B cell (primary cell): ENCODE measurements at regions not wholly inside any gene's neighbourhood (a gene's known extent, or its start where the extent isn't known, plus 50 kb on each side); places are given as distances from the start of the nearest gene placed in this dataset.

Experiments used
- ATAC-seq: fragments of 200-7000 bp; cut with Tn5 transposase; one replicate; pipeline ENCODE4 v1.10.0; 2021; ENCODE audit warnings: low read depth, mild to moderate bottlenecking, moderate number of reproducible peaks, moderate library complexity
- CTCF ChIA-PET: fragments of 350-600 bp; sonication (Branson Sonifier 250); formaldehyde crosslinking; loops from one replicate; lab custom pipeline; 2021; ENCODE audit warnings: antibody characterized with exemption, inconsistent platforms; lab: Charles Lee
- POLR2A ChIA-PET: fragments of 350-600 bp; sonication (Branson Sonifier 250); formaldehyde crosslinking; loops from one replicate; lab custom pipeline; 2021; ENCODE audit warnings: antibody characterized with exemption; lab: Charles Lee
- DNase-seq: peaks from one replicate; pipeline ENCODE4 v3.0.0; 2013
- H2AFZ ChIP-seq: 2 replicates; pipeline ENCODE4 v1.6.1; 2012; ENCODE audit warnings: mild to moderate bottlenecking, low read depth, low read length; ENCODE audit not compliant: insufficient read depth, poor library complexity, severe bottlenecking
- H3K27ac ChIP-seq, 2 donors: 1 replicate in 1 of 2; 2 replicates in 1 of 2; pipeline ENCODE4 v1.5.1; 2012 to 2013; ENCODE audit warnings: low read length in 2 of 2, mild to moderate bottlenecking in 2 of 2, moderate library complexity in 1 of 2
- H3K27me3 ChIP-seq, 4 experiments: fragments of 200-600 bp in 1 of 4; sonication (generic) in 1 of 4; replicated peaks in 1 of 4; 1 replicate in 2 of 4; 2 replicates in 2 of 4; pipeline versions ENCODE4 v1.6.1 to v1.7.0; 2013 to 2016; ENCODE audit warnings: low read length in 3 of 4, mild to moderate bottlenecking in 2 of 4, mixed read lengths in 1 of 4, moderate library complexity in 1 of 4; ENCODE audit not compliant: insufficient read depth in 4 of 4, control insufficient read depth in 3 of 4; ENCODE audit errors: control extremely low read depth in 1 of 4
- H3K36me3 ChIP-seq, 2 experiments: replicated peaks in 1 of 2; 1 replicate in 1 of 2; 2 replicates in 1 of 2; pipeline versions ENCODE4 v1.6.1 to v1.7.1; 2013; ENCODE audit warnings: low read length in 1 of 2; ENCODE audit not compliant: insufficient read depth in 2 of 2, control insufficient read depth in 1 of 2; ENCODE audit errors: control extremely low read depth in 1 of 2, extremely low read depth in 1 of 2
- H3K4me1 ChIP-seq, 2 donors: fragments of 200-600 bp in 1 of 2; sonication (generic) in 1 of 2; 1 replicate in 1 of 2; 2 replicates in 1 of 2; pipeline versions ENCODE4 v1.5.1 to v1.6.1; 2013 to 2017; ENCODE audit warnings: low read length in 2 of 2; ENCODE audit not compliant: control insufficient read depth in 2 of 2, insufficient read depth in 2 of 2
- H3K4me2 ChIP-seq: replicated peaks from 2 replicates; pipeline ENCODE3; 2012; ENCODE audit warnings: mild to moderate bottlenecking, low read depth, low read length; ENCODE audit not compliant: poor library complexity, severe bottlenecking
- H3K4me3 ChIP-seq, 5 experiments: fragments of 200-600 bp in 1 of 5; sonication (generic) in 1 of 5; 1 replicate in 3 of 5; 2 replicates in 2 of 5; pipeline versions ENCODE4 v1.5.1 to v1.7.0; 2011 to 2016; ENCODE audit warnings: low read length in 4 of 5, mild to moderate bottlenecking in 4 of 5, low read depth in 2 of 5, control low read depth in 1 of 5, moderate library complexity in 1 of 5; ENCODE audit not compliant: insufficient read depth in 1 of 5; ENCODE audit errors: control extremely low read depth in 1 of 5, extremely low read depth in 1 of 5
- H3K79me2 ChIP-seq: fragments of 200-600 bp; sonication (generic); one replicate; pipeline ENCODE4 v1.6.0; 2016; ENCODE audit warnings: low read length; ENCODE audit not compliant: control insufficient read depth, insufficient read depth
- H3K9ac ChIP-seq: fragments of 200-600 bp; sonication (generic); 2 replicates; pipeline ENCODE4 v1.6.1; 2017; ENCODE audit warnings: mild to moderate bottlenecking, low read length, moderate library complexity
- H3K9me3 ChIP-seq, 3 donors: one replicate each; pipeline versions ENCODE4 v1.6.1 to v1.7.1; 2013; ENCODE audit warnings: low read length in 2 of 3; ENCODE audit not compliant: control insufficient read depth in 2 of 3, insufficient read depth in 1 of 3; ENCODE audit errors: control extremely low read depth in 1 of 3
- H4K20me1 ChIP-seq: 2 replicates; pipeline ENCODE4 v1.6.0; 2012; ENCODE audit warnings: mild to moderate bottlenecking, low read length; ENCODE audit not compliant: insufficient read depth, control insufficient read depth, poor library complexity, severe bottlenecking
- H3K27ac Mint-ChIP-seq: one replicate; pipeline ENCODE4 v1.8.0; 2021; ENCODE audit warnings: mixed read lengths
- H3K27me3 Mint-ChIP-seq: one replicate; pipeline ENCODE4 v1.8.0; 2021; ENCODE audit warnings: mixed read lengths
- H3K4me1 Mint-ChIP-seq: one replicate; pipeline ENCODE4 v1.8.0; 2021; ENCODE audit warnings: mixed read lengths
- H3K4me3 Mint-ChIP-seq: one replicate; pipeline ENCODE4 v1.8.0; 2021; ENCODE audit warnings: mixed read lengths
- H3K9me3 Mint-ChIP-seq: one replicate; pipeline ENCODE4 v1.8.0; 2022; ENCODE audit warnings: mixed read lengths; ENCODE audit not compliant: insufficient read depth
- EZH2 ChIP-seq: IDR thresholded peaks from 2 replicates; pipeline ENCODE4 v1.6.1; 2012; ENCODE audit warnings: borderline replicate concordance, low read depth, mild to moderate bottlenecking, moderate library complexity, low read length; ENCODE audit not compliant: insufficient read depth, poor library complexity, severe bottlenecking
- WGBS: methylation state at CpG from one replicate; pipeline ENCODE4 v1.1.5; 2013; ENCODE audit warnings: missing lambda C conversion rate; ENCODE audit not compliant: insufficient coverage; 5-methylcytosine and 5-hydroxymethylcytosine counted together
- intact Hi-C: fragments of 100-400 bp; cut with micrococcal nuclease; formaldehyde crosslinking; loops from one replicate; pipeline ENCODE4 v1.10.0; 2022
- TF ChIP-seq, protein P1 (sequence below): fragments of 200-600 bp; IDR thresholded peaks from one replicate; pipeline ENCODE4 v1.8.0; 2022; ENCODE audit warnings: antibody characterized with exemption, mild to moderate bottlenecking

DNA sequence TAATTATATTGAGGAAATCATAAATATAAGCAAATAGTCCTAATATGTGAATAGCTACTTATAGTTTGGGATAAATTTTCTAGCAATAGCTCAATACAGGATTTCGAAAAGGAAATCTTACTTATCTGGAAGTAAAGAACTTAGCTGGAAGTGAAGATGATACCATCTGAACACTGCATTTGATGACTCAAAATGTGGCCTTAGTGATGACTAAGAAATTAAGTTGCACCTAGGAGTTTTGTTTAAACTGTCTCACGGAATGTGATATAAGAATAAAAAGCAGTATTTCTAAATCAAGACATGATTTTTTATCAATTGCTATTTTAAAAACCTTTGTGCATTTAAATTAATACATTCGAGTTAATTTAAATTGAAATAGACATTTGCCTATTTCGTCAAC lies 91.2 kb downstream of the EOMES start:
- Histone ChIP-seq H2AFZ (no peak overlapping the region), H3K9ac (no peak overlapping the region), H3K27ac (no peak overlapping the region), H4K20me1 (no peaks in the 10 kb centered on the region), H3K27me3 (no peaks in the 10 kb centered on the region), H3K36me3 (no peaks in the 10 kb centered on the region), H3K4me1 (peaks cover 5 to 10% of the 10 kb centered on the region in 2 donors), H3K4me3 (no peak overlapping the region), H3K4me2 (no peak overlapping the region), H3K79me2 (no peaks in the 10 kb centered on the region), H3K9me3 (no peaks in the 10 kb centered on the region)
- TF ChIP-seq, protein P1, sequence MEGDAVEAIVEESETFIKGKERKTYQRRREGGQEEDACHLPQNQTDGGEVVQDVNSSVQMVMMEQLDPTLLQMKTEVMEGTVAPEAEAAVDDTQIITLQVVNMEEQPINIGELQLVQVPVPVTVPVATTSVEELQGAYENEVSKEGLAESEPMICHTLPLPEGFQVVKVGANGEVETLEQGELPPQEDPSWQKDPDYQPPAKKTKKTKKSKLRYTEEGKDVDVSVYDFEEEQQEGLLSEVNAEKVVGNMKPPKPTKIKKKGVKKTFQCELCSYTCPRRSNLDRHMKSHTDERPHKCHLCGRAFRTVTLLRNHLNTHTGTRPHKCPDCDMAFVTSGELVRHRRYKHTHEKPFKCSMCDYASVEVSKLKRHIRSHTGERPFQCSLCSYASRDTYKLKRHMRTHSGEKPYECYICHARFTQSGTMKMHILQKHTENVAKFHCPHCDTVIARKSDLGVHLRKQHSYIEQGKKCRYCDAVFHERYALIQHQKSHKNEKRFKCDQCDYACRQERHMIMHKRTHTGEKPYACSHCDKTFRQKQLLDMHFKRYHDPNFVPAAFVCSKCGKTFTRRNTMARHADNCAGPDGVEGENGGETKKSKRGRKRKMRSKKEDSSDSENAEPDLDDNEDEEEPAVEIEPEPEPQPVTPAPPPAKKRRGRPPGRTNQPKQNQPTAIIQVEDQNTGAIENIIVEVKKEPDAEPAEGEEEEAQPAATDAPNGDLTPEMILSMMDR: no peak
- no peak for TF ChIP-seq EZH2
- CTCF ChIA-PET: interaction anchor here (0.7 kb wide), 1 partner anchor 249 kb away, joined by 3 read pairs; no protein-coding TSS in a partner anchor
- no peak for ATAC-seq
- POLR2A ChIA-PET: interaction anchor here (0.5 kb wide), 1 partner anchor 54 kb away, joined by 6 read pairs; no protein-coding TSS in a partner anchor
- DNase-seq: no peak
- H3K9me3 Mint-ChIP-seq: no peaks in the 10 kb centered on the region
- intact Hi-C loops: no loop called here
- peaks cover 16% of the 10 kb centered on the region for H3K4me1 Mint-ChIP-seq
- no peak overlapping the region for H3K4me3 Mint-ChIP-seq
- no CpG with 5 or more reads among the region's 4 CpGs for WGBS
- no peak overlapping the region for H3K27ac Mint-ChIP-seq
- H3K27me3 Mint-ChIP-seq: no peaks in the 10 kb centered on the region

DNA sequence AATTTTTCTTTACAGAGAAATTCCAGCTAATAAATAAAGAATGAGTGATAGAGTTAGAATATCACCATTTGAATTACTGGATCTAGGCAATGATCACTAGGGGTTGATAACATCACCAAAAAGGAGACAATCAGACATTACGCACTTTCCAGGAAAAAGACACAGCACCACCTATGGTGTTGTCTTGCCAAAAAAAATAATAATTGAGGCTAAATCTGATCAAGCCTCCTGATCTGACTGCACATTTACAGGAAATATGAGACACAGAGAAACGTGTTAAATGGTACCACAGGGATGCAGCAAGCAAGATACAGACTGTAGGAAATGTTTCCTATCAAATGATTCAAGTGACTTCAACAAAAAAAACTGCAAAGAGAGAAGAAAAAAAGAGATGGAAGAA lies 92.8 kb downstream of the EOMES start:
- no peak overlapping the region for H3K4me2 ChIP-seq
- H3K9me3 Mint-ChIP-seq: no peaks in the 10 kb centered on the region
- H3K27ac Mint-ChIP-seq: no peak overlapping the region
- H3K36me3 ChIP-seq: no peaks in the 10 kb centered on the region
- H3K4me1 ChIP-seq: peaks cover 5 to 10% of the 10 kb centered on the region in 2 donors
- ChIA-PET CTCF (no interaction called here), POLR2A (no interaction called here)
- H3K4me3 Mint-ChIP-seq: no peak overlapping the region
- H2AFZ ChIP-seq: no peak overlapping the region
- H3K27ac ChIP-seq: no peak overlapping the region
- H3K27me3 Mint-ChIP-seq: no peaks in the 10 kb centered on the region
- H4K20me1 ChIP-seq: no peaks in the 10 kb centered on the region
- no peaks in the 10 kb centered on the region for H3K9me3 ChIP-seq
- TF ChIP-seq, protein P1: no peak
- no peak for TF ChIP-seq EZH2
- H3K4me3 ChIP-seq: no peak overlapping the region
- H3K79me2 ChIP-seq: no peaks in the 10 kb centered on the region
- DNase-seq: no peak
- ATAC-seq: no peak
- no CpG with 5 or more reads among the region's 2 CpGs for WGBS
- no peak overlapping the region for H3K9ac ChIP-seq
- peaks cover 16% of the 10 kb centered on the region for H3K4me1 Mint-ChIP-seq
- intact Hi-C loops: no loop called here
- H3K27me3 ChIP-seq: no peaks in the 10 kb centered on the region
